KMS-11 (cell line): ENCODE measurements at regions not wholly inside any gene's neighbourhood (a gene's known extent, or its start where the extent isn't known, plus 50 kb on each side); places are given as distances from the start of the nearest gene placed in this dataset.

Experiments
- H2AFZ ChIP-seq: fragments of 200-600 bp; sonication (generic); 2 replicates; pipeline ENCODE4 v1.6.1; 2016; ENCODE audit warnings: antibody characterized with exemption, mixed run types, low read depth
- H3K27ac ChIP-seq: fragments of 200-600 bp; sonication (generic); 2 replicates; pipeline ENCODE4 v1.6.1; 2016; ENCODE audit warnings: mild to moderate bottlenecking, mixed run types
- H3K27me3 ChIP-seq: fragments of 200-600 bp; sonication (generic); 2 replicates; pipeline ENCODE4 v1.6.1; 2017; ENCODE audit warnings: mild to moderate bottlenecking, low read depth, mixed run types, moderate library complexity; ENCODE audit not compliant: insufficient read depth
- H3K36me3 ChIP-seq: fragments of 200-600 bp; sonication (generic); 2 replicates; pipeline ENCODE4 v1.6.1; 2017; ENCODE audit warnings: mild to moderate bottlenecking, mixed run types; ENCODE audit not compliant: insufficient read depth
- H3K4me1 ChIP-seq: fragments of 200-600 bp; sonication (generic); 2 replicates; pipeline ENCODE4 v1.6.1; 2016; ENCODE audit warnings: mild to moderate bottlenecking, low read depth, mixed run types; ENCODE audit not compliant: poor library complexity, severe bottlenecking
- H3K4me2 ChIP-seq: fragments of 200-600 bp; sonication (generic); 2 replicates; pipeline ENCODE4 v1.7.0; 2016; ENCODE audit warnings: mild to moderate bottlenecking, mixed run types
- H3K4me3 ChIP-seq: fragments of 200-600 bp; sonication (generic); IDR thresholded peaks from 2 replicates; pipeline ENCODE4 v1.6.1; 2017; ENCODE audit warnings: low read depth, low read length, mixed read lengths; ENCODE audit not compliant: insufficient read depth
- H3K79me2 ChIP-seq: fragments of 200-600 bp; sonication (generic); 2 replicates; pipeline ENCODE4 v1.6.1; 2016; ENCODE audit warnings: low read depth, mixed run types; ENCODE audit not compliant: insufficient read depth
- H3K9ac ChIP-seq: fragments of 200-600 bp; sonication (generic); 2 replicates; pipeline ENCODE4 v1.6.1; 2016; ENCODE audit warnings: mild to moderate bottlenecking, mixed run types
- H4K20me1 ChIP-seq: fragments of 200-600 bp; sonication (generic); 2 replicates; pipeline ENCODE4 v1.6.1; 2016; ENCODE audit warnings: mild to moderate bottlenecking, mixed run types; ENCODE audit not compliant: insufficient read depth
- TF ChIP-seq, protein P1 (sequence below): fragments of 200-600 bp; sonication (generic); conservative IDR thresholded peaks from 2 replicates; pipeline ENCODE4 v1.6.1; 2017; ENCODE audit warnings: low read depth, mild to moderate bottlenecking, antibody characterized with exemption, low read length, moderate library complexity, mixed read lengths

DNA sequence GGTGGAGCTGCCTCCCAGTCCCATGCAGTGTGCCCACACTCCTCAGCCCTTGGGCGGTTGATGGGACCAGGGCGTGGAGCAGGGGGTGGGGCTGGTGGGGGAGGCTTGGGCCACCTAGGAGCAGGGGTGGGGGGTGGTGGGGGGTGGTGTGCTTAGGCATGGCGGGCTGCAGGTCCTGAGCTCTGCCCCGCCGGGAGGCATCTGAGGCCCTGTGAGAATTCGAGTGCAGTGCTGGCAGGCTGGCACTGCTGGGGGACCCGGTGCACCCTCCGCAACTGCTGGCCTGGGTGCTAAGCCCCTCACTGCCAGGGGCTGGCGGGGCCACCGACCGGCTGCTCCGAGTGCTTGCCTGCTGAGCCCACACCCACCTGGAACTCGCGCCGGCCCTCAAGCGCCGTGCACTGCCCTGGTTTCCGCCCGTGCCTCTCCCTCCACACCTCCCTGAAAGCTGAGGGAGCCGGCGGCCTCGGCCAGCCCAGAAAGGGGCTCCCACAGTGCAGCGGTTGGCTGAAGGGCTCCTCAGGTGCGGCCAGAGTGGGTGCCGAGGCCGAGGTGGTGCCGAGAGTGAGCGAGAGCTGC is 59.6 kb upstream of the PRL start:
- no peak overlapping the region for H3K9ac ChIP-seq
- no peak overlapping the region for H2AFZ ChIP-seq
- H3K27me3 ChIP-seq = no peaks in the 10 kb centered on the region
- TF ChIP-seq, protein P1, sequence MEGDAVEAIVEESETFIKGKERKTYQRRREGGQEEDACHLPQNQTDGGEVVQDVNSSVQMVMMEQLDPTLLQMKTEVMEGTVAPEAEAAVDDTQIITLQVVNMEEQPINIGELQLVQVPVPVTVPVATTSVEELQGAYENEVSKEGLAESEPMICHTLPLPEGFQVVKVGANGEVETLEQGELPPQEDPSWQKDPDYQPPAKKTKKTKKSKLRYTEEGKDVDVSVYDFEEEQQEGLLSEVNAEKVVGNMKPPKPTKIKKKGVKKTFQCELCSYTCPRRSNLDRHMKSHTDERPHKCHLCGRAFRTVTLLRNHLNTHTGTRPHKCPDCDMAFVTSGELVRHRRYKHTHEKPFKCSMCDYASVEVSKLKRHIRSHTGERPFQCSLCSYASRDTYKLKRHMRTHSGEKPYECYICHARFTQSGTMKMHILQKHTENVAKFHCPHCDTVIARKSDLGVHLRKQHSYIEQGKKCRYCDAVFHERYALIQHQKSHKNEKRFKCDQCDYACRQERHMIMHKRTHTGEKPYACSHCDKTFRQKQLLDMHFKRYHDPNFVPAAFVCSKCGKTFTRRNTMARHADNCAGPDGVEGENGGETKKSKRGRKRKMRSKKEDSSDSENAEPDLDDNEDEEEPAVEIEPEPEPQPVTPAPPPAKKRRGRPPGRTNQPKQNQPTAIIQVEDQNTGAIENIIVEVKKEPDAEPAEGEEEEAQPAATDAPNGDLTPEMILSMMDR = no peak
- no peaks in the 10 kb centered on the region for H3K4me1 ChIP-seq
- no peak overlapping the region for H3K4me3 ChIP-seq
- H4K20me1 ChIP-seq = no peaks in the 10 kb centered on the region
- H3K36me3 ChIP-seq = no peaks in the 10 kb centered on the region
- H3K4me2 ChIP-seq = no peak overlapping the region
- no peak overlapping the region for H3K27ac ChIP-seq
- H3K79me2 ChIP-seq = no peaks in the 10 kb centered on the region

DNA sequence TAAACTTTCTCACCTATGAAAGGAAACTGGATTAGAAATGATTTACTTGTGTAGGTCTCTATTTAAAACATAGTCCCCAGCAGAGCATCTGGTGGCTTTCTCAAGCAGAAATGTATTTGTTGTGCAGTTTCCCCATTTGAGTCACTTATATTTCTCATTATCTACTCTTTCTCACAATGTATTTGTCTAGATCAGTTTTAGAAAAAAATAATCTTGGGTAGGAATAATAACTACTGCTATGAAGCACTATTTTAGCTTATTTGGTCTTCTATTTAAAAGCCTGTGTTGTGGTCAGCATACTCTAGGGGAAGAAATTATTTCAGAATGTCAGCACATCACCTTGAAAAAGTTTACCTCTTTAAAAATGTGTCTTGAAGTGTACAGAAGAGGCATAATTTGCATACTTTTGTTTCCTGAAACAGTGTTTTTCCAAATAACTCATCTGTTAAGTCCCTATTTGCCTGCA is 60.9 kb upstream of the PRL start:
- Histone ChIP-seq H3K4me3 (no peak overlapping the region), H4K20me1 (no peaks in the 10 kb centered on the region), H3K4me1 (no peaks in the 10 kb centered on the region), H2AFZ (no peak overlapping the region), H3K27ac (no peak overlapping the region), H3K27me3 (no peaks in the 10 kb centered on the region), H3K79me2 (no peaks in the 10 kb centered on the region), H3K4me2 (no peak overlapping the region), H3K9ac (no peak overlapping the region), H3K36me3 (no peaks in the 10 kb centered on the region)
- TF ChIP-seq, protein P1 = no peak

DNA sequence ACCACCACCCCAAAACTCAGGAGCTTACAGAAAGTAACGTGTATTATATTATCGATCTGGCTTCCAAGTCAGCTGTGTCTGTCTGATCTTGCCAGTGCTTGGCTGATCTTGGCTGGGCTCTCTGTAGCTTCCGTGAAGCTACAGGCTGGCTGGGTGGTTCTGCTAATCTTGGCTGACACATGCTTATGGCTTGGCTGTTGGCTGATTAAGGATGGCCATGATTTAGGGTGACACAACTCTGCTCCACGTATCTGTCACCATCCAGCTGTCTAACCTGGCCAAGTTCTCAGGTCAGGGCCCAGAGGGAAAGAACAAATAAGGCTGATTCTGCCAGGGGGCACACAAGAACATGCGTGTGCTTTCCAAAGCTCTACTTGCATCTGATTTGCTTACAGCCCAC is 64.7 kb upstream of the PRL start:
- Histone ChIP-seq H2AFZ (no peak overlapping the region), H3K27me3 (no peaks in the 10 kb centered on the region), H3K9ac (no peak overlapping the region), H3K27ac (no peak overlapping the region), H3K79me2 (no peaks in the 10 kb centered on the region), H3K4me2 (no peak overlapping the region), H3K36me3 (no peaks in the 10 kb centered on the region), H3K4me3 (no peak overlapping the region), H3K4me1 (no peaks in the 10 kb centered on the region), H4K20me1 (no peaks in the 10 kb centered on the region)
- TF ChIP-seq, protein P1 = no peak

DNA sequence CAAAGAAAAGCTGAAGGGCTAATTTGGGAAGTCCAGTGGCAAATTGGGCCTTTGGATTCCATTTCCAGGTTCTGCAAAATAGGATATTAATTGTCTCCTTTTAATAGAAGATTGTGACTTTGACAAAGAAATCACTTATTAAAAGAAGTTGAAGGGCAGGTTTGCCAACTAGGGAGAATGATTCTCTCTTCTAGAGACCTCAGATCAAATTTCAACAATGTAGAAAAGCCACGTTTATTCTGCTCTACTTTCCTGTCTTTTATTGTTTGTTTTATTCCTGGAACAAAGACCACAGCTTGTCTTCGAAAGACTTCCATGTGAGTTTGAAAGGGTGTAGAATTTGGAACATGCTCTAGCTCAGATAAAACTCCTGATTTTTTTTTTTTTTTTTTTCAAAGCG is 65.5 kb upstream of the PRL start:
- Histone ChIP-seq H3K4me2 (no peak overlapping the region), H3K27ac (no peak overlapping the region), H3K79me2 (no peaks in the 10 kb centered on the region), H3K4me3 (no peak overlapping the region), H3K4me1 (no peaks in the 10 kb centered on the region), H3K36me3 (no peaks in the 10 kb centered on the region), H2AFZ (no peak overlapping the region), H3K27me3 (no peaks in the 10 kb centered on the region), H3K9ac (no peak overlapping the region), H4K20me1 (no peaks in the 10 kb centered on the region)
- TF ChIP-seq, protein P1 = no peak
